ENCODE measurements at regions not wholly inside any gene's neighbourhood (a gene's known extent, or its start where the extent isn't known, plus 50 kb on each side); places are given as distances from the start of the nearest gene placed in this dataset.

DNA sequence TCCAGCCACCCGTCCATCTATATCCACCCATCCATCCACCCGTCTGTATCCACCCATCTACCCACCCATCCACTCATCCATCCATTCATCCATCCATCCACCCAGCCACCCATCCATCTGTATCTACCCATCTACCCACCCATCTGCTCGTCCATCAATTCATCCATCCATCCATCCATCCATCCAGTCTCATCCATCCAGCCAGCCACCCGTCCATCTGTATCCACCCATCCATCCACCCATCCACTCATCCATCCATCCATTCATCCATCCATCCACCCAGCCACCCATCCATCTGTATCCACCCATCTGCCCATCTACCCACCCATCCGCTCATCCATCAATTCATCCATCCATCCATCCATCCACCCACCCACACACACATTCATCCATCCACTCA is 73.2 kb downstream of the UNCX start:
- H3K79me2 ChIP-seq (ENCODE audit: control insufficient read depth, insufficient read depth, low read length), result no peaks in the 10 kb centered on the region
- no peak overlapping the region for H3K4me2 ChIP-seq (ENCODE audit: extremely low read depth, insufficient read depth, low read length)
- H3K36me3 ChIP-seq (ENCODE audit: control insufficient read depth, insufficient read depth, low read length), result no peaks in the 10 kb centered on the region
- H4K20me1 ChIP-seq (ENCODE audit: control insufficient read depth, extremely low read depth, insufficient read depth, low read length), result no peaks in the 10 kb centered on the region
- H2AFZ ChIP-seq (ENCODE audit: low read length), result no peak overlapping the region
- no peak overlapping the region for H3K27ac ChIP-seq (ENCODE audit: insufficient read depth, low read length)
- no peaks in the 10 kb centered on the region for H3K9me3 ChIP-seq (ENCODE audit: control insufficient read depth, insufficient read depth, low read depth, low read length)
- no peaks in the 10 kb centered on the region for H3K4me1 ChIP-seq (ENCODE audit: control insufficient read depth, extremely low read depth, insufficient read depth, low read length)
- no peak overlapping the region for H3K4me3 ChIP-seq (replicated peaks in 1 of 4; ENCODE audit: control extremely low read depth in 1 of 4, insufficient read depth in 1 of 4, low read depth in 3 of 4, low read length in 4 of 4)
- H3K27me3 ChIP-seq (ENCODE audit: control insufficient read depth, insufficient read depth, low read length), result no peaks in the 10 kb centered on the region
- TF ChIP-seq EZH2 (IDR thresholded peaks at IDR 0.05; ENCODE audit: low read length, missing control alignments) (no peak), CTCF (conservative IDR thresholded peaks at IDR 0.05 in 1 of 2, IDR thresholded peaks at IDR 0.05 in 1 of 2; ENCODE audit: low read depth in 1 of 2, low read length in 2 of 2) (no peak)
- no peak for DNase-seq (ENCODE audit: low read depth in 2 of 2)
- no peak overlapping the region for H3K9ac ChIP-seq (ENCODE audit: insufficient read depth, low read length)

DNA sequence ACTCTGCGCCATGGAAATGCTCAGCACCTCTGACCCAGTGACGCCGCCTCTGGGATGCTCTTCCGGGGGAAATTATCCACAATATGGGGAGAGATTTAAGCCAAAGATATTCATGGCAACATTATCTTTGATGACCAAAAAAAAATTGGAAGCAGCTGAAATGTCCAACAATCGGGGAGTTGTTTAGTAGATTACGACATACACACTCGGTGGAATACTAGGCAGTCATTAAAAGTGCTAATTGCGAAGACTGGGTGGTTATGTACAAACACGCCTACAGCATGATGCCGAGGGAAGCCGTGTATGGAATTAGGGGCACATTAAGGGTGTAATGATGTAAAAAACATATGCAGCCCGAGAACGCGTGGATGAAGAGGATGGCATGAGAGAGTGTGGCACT is 75.2 kb downstream of the UNCX start:
- H3K79me2 ChIP-seq (ENCODE audit: control insufficient read depth, insufficient read depth, low read length), result no peaks in the 10 kb centered on the region
- H3K27ac ChIP-seq (ENCODE audit: insufficient read depth, low read length), result no peak overlapping the region
- H3K9ac ChIP-seq (ENCODE audit: insufficient read depth, low read length), result no peak overlapping the region
- H3K4me2 ChIP-seq (ENCODE audit: extremely low read depth, insufficient read depth, low read length), result no peak overlapping the region
- DNase-seq (ENCODE audit: low read depth in 2 of 2), result no peak
- no peaks in the 10 kb centered on the region for H3K9me3 ChIP-seq (ENCODE audit: control insufficient read depth, insufficient read depth, low read depth, low read length)
- TF ChIP-seq CTCF (conservative IDR thresholded peaks at IDR 0.05 in 1 of 2, IDR thresholded peaks at IDR 0.05 in 1 of 2; ENCODE audit: low read depth in 1 of 2, low read length in 2 of 2) (no peak), EZH2 (IDR thresholded peaks at IDR 0.05; ENCODE audit: low read length, missing control alignments) (no peak)
- no peak overlapping the region for H2AFZ ChIP-seq (ENCODE audit: low read length)
- no peaks in the 10 kb centered on the region for H4K20me1 ChIP-seq (ENCODE audit: control insufficient read depth, extremely low read depth, insufficient read depth, low read length)
- no peaks in the 10 kb centered on the region for H3K4me1 ChIP-seq (ENCODE audit: control insufficient read depth, extremely low read depth, insufficient read depth, low read length)
- no peaks in the 10 kb centered on the region for H3K27me3 ChIP-seq (ENCODE audit: control insufficient read depth, insufficient read depth, low read length)
- no peaks in the 10 kb centered on the region for H3K36me3 ChIP-seq (ENCODE audit: control insufficient read depth, insufficient read depth, low read length)
- no peak overlapping the region for H3K4me3 ChIP-seq (replicated peaks in 1 of 4; ENCODE audit: control extremely low read depth in 1 of 4, insufficient read depth in 1 of 4, low read depth in 3 of 4, low read length in 4 of 4)

DNA sequence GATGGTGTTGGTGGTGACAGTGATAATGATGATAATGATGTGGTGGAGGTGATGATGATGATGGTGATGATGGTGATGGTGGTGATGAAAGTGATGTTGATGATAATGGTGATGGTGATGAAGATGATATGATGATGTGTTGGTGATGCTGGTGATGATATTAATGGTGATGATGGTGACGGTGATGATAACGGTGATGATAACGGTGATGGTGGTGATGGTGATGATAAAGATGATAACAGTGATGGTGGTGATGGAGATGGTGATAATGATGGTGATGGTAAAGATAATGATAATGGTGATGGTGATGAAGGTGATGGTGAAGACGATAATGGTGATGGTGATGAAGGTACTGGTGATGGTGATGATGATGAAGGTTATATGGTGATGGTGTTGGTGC is 76.6 kb downstream of the UNCX start:
- no peaks in the 10 kb centered on the region for H3K27me3 ChIP-seq (ENCODE audit: control insufficient read depth, insufficient read depth, low read length)
- DNase-seq (ENCODE audit: low read depth in 2 of 2), result no peak
- H3K27ac ChIP-seq (ENCODE audit: insufficient read depth, low read length), result no peak overlapping the region
- no peak overlapping the region for H2AFZ ChIP-seq (ENCODE audit: low read length)
- H3K4me2 ChIP-seq (ENCODE audit: extremely low read depth, insufficient read depth, low read length), result no peak overlapping the region
- H4K20me1 ChIP-seq (ENCODE audit: control insufficient read depth, extremely low read depth, insufficient read depth, low read length), result no peaks in the 10 kb centered on the region
- H3K36me3 ChIP-seq (ENCODE audit: control insufficient read depth, insufficient read depth, low read length), result no peaks in the 10 kb centered on the region
- no peak overlapping the region for H3K9ac ChIP-seq (ENCODE audit: insufficient read depth, low read length)
- TF ChIP-seq CTCF (conservative IDR thresholded peaks at IDR 0.05 in 1 of 2, IDR thresholded peaks at IDR 0.05 in 1 of 2; ENCODE audit: low read depth in 1 of 2, low read length in 2 of 2) (no peak), EZH2 (IDR thresholded peaks at IDR 0.05; ENCODE audit: low read length, missing control alignments) (no peak)
- H3K4me3 ChIP-seq (replicated peaks in 1 of 4; ENCODE audit: control extremely low read depth in 1 of 4, insufficient read depth in 1 of 4, low read depth in 3 of 4, low read length in 4 of 4), result no peak overlapping the region
- H3K4me1 ChIP-seq (ENCODE audit: control insufficient read depth, extremely low read depth, insufficient read depth, low read length), result no peaks in the 10 kb centered on the region
- no peaks in the 10 kb centered on the region for H3K9me3 ChIP-seq (ENCODE audit: control insufficient read depth, insufficient read depth, low read depth, low read length)
- no peaks in the 10 kb centered on the region for H3K79me2 ChIP-seq (ENCODE audit: control insufficient read depth, insufficient read depth, low read length)
